Skeletal muscle tissue (tissue), 3 donors: ENCODE measurements at regions not wholly inside any gene's neighbourhood (a gene's known extent, or its start where the extent isn't known, plus 50 kb on each side); places are given as distances from the start of the nearest gene placed in this dataset.

Experiments used
- H3K27ac ChIP-seq: one replicate; pipeline ENCODE4 v1.7.0; 2013; ENCODE audit warnings: mild to moderate bottlenecking, low read depth, low read length, inconsistent platforms
- H3K27me3 ChIP-seq, 3 donors: one replicate each; pipeline ENCODE4 v1.7.0; 2013; ENCODE audit warnings: low read length in 3 of 3; ENCODE audit not compliant: control insufficient read depth in 3 of 3, insufficient read depth in 3 of 3
- H3K36me3 ChIP-seq, 3 donors: one replicate each; pipeline ENCODE4 v1.7.0; 2013; ENCODE audit warnings: low read length in 3 of 3; ENCODE audit not compliant: control insufficient read depth in 3 of 3, insufficient read depth in 3 of 3
- H3K4me1 ChIP-seq, 3 donors: one replicate each; pipeline ENCODE4 v1.7.0; 2013; ENCODE audit warnings: low read length in 3 of 3, mild to moderate bottlenecking in 3 of 3; ENCODE audit not compliant: control insufficient read depth in 3 of 3, insufficient read depth in 3 of 3
- H3K4me3 ChIP-seq, 3 donors: one replicate each; pipeline ENCODE4 v1.7.0; 2013; ENCODE audit warnings: low read length in 3 of 3
- H3K9ac ChIP-seq, 3 donors: one replicate each; pipeline ENCODE4 v1.7.0; 2013; ENCODE audit warnings: low read length in 3 of 3, mild to moderate bottlenecking in 3 of 3, moderate library complexity in 2 of 3, low read depth in 1 of 3
- H3K9me3 ChIP-seq, 3 donors: one replicate each; pipeline ENCODE4 v1.7.0; 2013; ENCODE audit warnings: low read length in 3 of 3; ENCODE audit not compliant: control insufficient read depth in 3 of 3
- donor health status: Osteomylitis.

GRCh38 chr10:125495386-125495785 lies 187.6 kb downstream of the TEX36 start:
- Histone ChIP-seq H3K4me1 (peaks cover 0 to 6% (median 3%) of the 10 kb centered on the region in 3 donors), H3K4me3 (no peak overlapping the region), H3K9me3 (no peaks in the 10 kb centered on the region), H3K27ac (no peak overlapping the region), H3K9ac (no peak overlapping the region), H3K36me3 (no peaks in the 10 kb centered on the region), H3K27me3 (peaks cover 0 to 3% (median 2%) of the 10 kb centered on the region in 3 donors)

DNA sequence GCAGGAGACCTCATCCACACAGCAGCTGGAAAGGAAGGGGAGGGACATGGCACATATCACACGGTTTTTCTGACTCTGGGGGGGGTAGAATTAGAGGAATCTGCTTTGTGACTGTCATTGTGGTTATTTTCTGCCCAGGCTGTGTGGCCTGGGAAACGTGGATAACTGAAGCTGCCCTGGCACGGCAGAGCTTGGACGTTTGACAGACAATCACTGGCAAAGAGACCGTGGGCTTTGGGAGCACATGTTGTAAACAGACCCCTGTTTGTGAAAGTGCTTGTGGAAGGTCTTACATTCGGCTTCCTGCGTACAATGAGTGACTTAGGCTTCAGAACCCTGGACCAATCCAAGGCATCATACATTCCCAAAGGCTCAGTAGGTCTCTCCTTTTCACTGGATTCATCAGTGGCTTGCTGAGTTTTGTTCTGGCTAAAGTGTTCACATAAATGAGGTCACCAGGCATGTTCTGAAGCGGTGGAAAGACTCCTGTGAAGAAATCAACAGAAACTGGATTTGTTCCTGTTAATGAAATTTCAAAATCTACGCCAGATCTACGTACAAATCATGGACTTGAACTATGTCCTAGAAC lies 188.2 kb downstream of the TEX36 start:
- no peak overlapping the region for H3K27ac ChIP-seq
- H3K9me3 ChIP-seq = no peaks in the 10 kb centered on the region
- H3K9ac ChIP-seq = no peak overlapping the region
- H3K27me3 ChIP-seq = peaks cover 2 to 4% (median 3%) of the 10 kb centered on the region in 3 donors
- H3K4me1 ChIP-seq = peaks cover 0 to 6% (median 3%) of the 10 kb centered on the region in 3 donors
- H3K36me3 ChIP-seq = no peaks in the 10 kb centered on the region
- H3K4me3 ChIP-seq = no peak overlapping the region

DNA sequence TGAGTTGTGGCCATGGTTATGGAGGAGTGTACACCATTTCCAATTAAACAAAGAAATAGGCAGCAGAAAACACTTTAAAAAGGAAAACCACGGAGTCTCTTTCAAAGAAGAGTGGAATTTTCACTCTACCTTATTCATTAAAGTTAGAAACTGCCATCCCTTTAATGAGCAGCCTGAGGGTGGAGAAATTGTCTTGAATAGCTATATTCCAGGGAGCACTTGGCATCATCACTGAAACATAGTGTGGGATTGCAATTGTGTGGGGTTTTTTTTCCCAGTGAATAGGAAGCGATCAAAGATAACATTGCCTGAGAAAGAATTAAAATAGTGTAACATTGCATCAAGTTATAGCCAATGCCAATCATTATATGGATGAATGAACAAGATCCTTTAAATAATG lies 191.6 kb downstream of the TEX36 start:
- Histone ChIP-seq H3K9me3 (no peaks in the 10 kb centered on the region), H3K4me3 (no peak overlapping the region), H3K36me3 (no peaks in the 10 kb centered on the region), H3K27me3 (peaks cover 3 to 6% (median 5%) of the 10 kb centered on the region in 3 donors), H3K4me1 (peaks cover 0 to 6% (median 3%) of the 10 kb centered on the region in 3 donors), H3K9ac (no peak overlapping the region), H3K27ac (no peak overlapping the region)

DNA sequence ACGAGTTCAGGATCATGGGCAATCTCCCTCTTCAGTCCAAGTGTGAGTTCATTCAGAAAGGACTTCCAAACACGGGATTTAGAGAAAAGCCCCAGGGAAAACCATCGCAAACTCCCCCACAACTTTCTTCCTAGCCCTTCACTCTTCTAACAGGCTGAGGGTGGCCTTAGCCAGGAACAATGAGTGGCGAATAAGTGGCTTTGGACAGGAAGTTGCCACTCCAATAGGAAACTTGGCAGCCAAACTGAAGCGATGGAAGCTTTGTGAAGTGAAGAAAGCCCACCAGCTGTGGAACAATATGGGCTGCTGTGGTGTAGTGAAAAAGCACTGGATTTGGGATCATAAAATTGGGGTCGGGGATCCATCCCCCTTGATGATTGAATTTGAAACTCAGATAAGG lies 193.2 kb downstream of the TEX36 start:
- Histone ChIP-seq H3K9ac (no peak overlapping the region), H3K27me3 (peaks cover 3 to 6% (median 5%) of the 10 kb centered on the region in 3 donors), H3K9me3 (no peaks in the 10 kb centered on the region), H3K4me3 (no peak overlapping the region), H3K27ac (no peak overlapping the region), H3K4me1 (peaks cover 0 to 5% (median 3%) of the 10 kb centered on the region in 3 donors), H3K36me3 (no peaks in the 10 kb centered on the region)

- Histone ChIP-seq H3K9ac (no peak overlapping the region), H3K4me3 (no peak overlapping the region), H3K9me3 (no peaks in the 10 kb centered on the region), H3K4me1 (no peaks in the 10 kb centered on the region), H3K27ac (no peak overlapping the region), H3K36me3 (no peaks in the 10 kb centered on the region), H3K27me3 (peaks cover 3 to 6% (median 5%) of the 10 kb centered on the region in 3 donors)
Measured at GRCh38 chr10:125485665-125486064, 197.3 kb downstream of the TEX36 start.

- Histone ChIP-seq H3K4me3 (no peak overlapping the region), H3K36me3 (no peaks in the 10 kb centered on the region), H3K27me3 (peaks cover 0 to 2% (median 0%) of the 10 kb centered on the region in 3 donors), H3K9me3 (no peaks in the 10 kb centered on the region), H3K27ac (no peak overlapping the region), H3K4me1 (no peaks in the 10 kb centered on the region), H3K9ac (no peak overlapping the region)
Measured at GRCh38 chr10:125484035-125484732, 198.8 kb downstream of the TEX36 start.

- no peaks in the 10 kb centered on the region for H3K9me3 ChIP-seq
- H3K4me3 ChIP-seq = no peak overlapping the region
- H3K9ac ChIP-seq = no peak overlapping the region
- no peaks in the 10 kb centered on the region for H3K4me1 ChIP-seq
- H3K36me3 ChIP-seq = no peaks in the 10 kb centered on the region
- H3K27me3 ChIP-seq = peaks cover 0 to 2% (median 0%) of the 10 kb centered on the region in 3 donors
- no peak overlapping the region for H3K27ac ChIP-seq
Measured at GRCh38 chr10:125482637-125483036, 200.3 kb downstream of the TEX36 start.

DNA sequence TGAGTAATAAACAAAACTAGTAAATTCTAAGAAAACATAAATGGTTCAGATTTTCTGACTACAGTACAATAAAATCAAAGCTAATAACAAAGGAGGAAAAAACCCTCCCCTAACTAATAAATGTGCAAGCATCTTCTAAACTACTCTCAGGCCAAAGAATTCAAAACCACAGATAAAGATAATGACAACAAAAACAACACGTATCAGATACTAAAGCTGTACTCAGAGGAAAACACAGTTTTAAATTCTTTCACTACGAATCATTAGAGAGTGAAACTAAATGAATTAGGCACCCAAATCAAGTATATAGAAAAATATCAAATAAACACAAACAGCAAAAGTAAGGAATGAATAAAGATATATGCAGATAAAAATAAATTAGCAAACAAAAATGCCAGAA lies 200.9 kb downstream of the TEX36 start:
- H3K9me3 ChIP-seq = no peaks in the 10 kb centered on the region
- no peak overlapping the region for H3K9ac ChIP-seq
- no peak overlapping the region for H3K4me3 ChIP-seq
- H3K27me3 ChIP-seq = peaks cover 0 to 2% (median 0%) of the 10 kb centered on the region in 3 donors
- no peaks in the 10 kb centered on the region for H3K36me3 ChIP-seq
- no peaks in the 10 kb centered on the region for H3K4me1 ChIP-seq
- no peak overlapping the region for H3K27ac ChIP-seq

DNA sequence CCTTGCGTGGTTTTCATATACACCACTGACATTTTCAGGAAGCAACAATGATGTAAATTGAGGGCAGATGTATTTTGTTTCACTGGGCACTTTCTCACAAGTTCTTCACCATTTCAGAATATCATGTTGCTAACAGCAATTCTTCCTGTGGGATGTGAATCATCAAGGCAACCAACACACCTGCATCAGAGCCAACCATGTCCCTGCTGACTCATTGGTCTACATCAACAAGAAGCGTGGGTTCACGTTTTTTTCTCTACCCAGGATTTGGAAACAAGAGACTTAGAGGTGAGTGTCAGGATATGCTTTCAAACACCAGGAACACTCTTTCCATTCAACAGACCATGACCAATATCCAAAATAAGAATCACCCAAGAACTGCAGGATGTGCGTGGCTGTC lies 203.9 kb downstream of the TEX36 start:
- Histone ChIP-seq H3K9me3 (no peaks in the 10 kb centered on the region), H3K4me3 (no peak overlapping the region), H3K4me1 (no peaks in the 10 kb centered on the region), H3K27ac (no peak overlapping the region), H3K9ac (no peak overlapping the region), H3K36me3 (no peaks in the 10 kb centered on the region), H3K27me3 (peaks cover 0 to 2% (median 0%) of the 10 kb centered on the region in 3 donors)

- H3K9me3 ChIP-seq = no peaks in the 10 kb centered on the region
- peaks cover 0 to 2% (median 0%) of the 10 kb centered on the region in 3 donors for H3K27me3 ChIP-seq
- no peaks in the 10 kb centered on the region for H3K4me1 ChIP-seq
- no peak overlapping the region for H3K9ac ChIP-seq
- no peak overlapping the region for H3K4me3 ChIP-seq
- no peak overlapping the region for H3K27ac ChIP-seq
- H3K36me3 ChIP-seq = no peaks in the 10 kb centered on the region
Measured at GRCh38 chr10:125475815-125476214, 207.1 kb downstream of the TEX36 start.
